WTC11 (cell line): ENCODE measurements at regions not wholly inside any gene's neighbourhood (a gene's known extent, or its start where the extent isn't known, plus 50 kb on each side); places are given as distances from the start of the nearest gene placed in this dataset.

Experiments
- ATAC-seq: fragments of 200-7000 bp; cut with Tn5 transposase; 2 replicates; pipeline ENCODE4 v1.10.0; 2021; ENCODE audit warnings: mild to moderate bottlenecking, moderate library complexity
- CTCF ChIA-PET: fragments of 300-600 bp; sonication (Branson Sonifier 250); formaldehyde crosslinking; loops from one replicate; lab custom pipeline; 2021; ENCODE audit warnings: antibody characterized with exemption; lab: Charles Lee
- POLR2A ChIA-PET: fragments of 350-600 bp; sonication (Branson Sonifier 250); formaldehyde crosslinking; loops from one replicate; lab custom pipeline; 2021; ENCODE audit warnings: antibody characterized with exemption; lab: Charles Lee
- DNase-seq: peaks from one replicate; pipeline ENCODE4 v3.0.0; 2021; ENCODE audit warnings: low spot score
- H3K27ac Mint-ChIP-seq: 2 replicates; pipeline ENCODE4 v1.8.0; 2021; ENCODE audit warnings: mixed read lengths
- H3K27me3 Mint-ChIP-seq: 2 replicates; pipeline ENCODE4 v1.8.0; 2021; ENCODE audit warnings: low read depth, mild to moderate bottlenecking, moderate library complexity, mixed read lengths
- H3K36me3 Mint-ChIP-seq: 2 replicates; pipeline ENCODE4 v1.8.0; 2021; ENCODE audit warnings: mixed read lengths
- H3K4me1 Mint-ChIP-seq: 2 replicates; pipeline ENCODE4 v1.8.0; 2022; ENCODE audit warnings: mixed read lengths
- H3K4me3 Mint-ChIP-seq: 2 replicates; pipeline ENCODE4 v1.8.0; 2021; ENCODE audit warnings: mild to moderate bottlenecking, moderate library complexity, mixed read lengths
- H3K9me3 Mint-ChIP-seq: 2 replicates; pipeline ENCODE4 v1.8.0; 2021; ENCODE audit warnings: mixed read lengths
- AR ChIP-seq: fragments of 250-450 bp; sonication (Bioruptor Pico); IDR thresholded peaks from 2 replicates; pipeline ENCODE4 v1.9.0; 2021; ENCODE audit warnings: mild to moderate bottlenecking
- ATF6 ChIP-seq: sonication (generic); formaldehyde crosslinking; IDR thresholded peaks from 2 replicates; pipeline ENCODE4 v1.8.1; 2023; ENCODE audit warnings: mild to moderate bottlenecking, missing genetic modification reagents
- CREB1 ChIP-seq: sonication (generic); formaldehyde crosslinking; IDR thresholded peaks from 2 replicates; pipeline ENCODE4 v1.8.0; 2023; ENCODE audit warnings: mild to moderate bottlenecking, missing genetic modification reagents
- E2F1 ChIP-seq: sonication (generic); formaldehyde crosslinking; IDR thresholded peaks from 2 replicates; pipeline ENCODE4 v1.8.0; 2022; ENCODE audit warnings: mild to moderate bottlenecking, missing genetic modification reagents
- ETV6 ChIP-seq: sonication (generic); formaldehyde crosslinking; IDR thresholded peaks from 2 replicates; pipeline ENCODE4 v1.8.1; 2022; ENCODE audit warnings: mild to moderate bottlenecking, missing genetic modification reagents
- FOXJ3 ChIP-seq: sonication (generic); formaldehyde crosslinking; IDR thresholded peaks from 2 replicates; pipeline ENCODE4 v1.9.0; 2021; ENCODE audit warnings: missing genetic modification reagents, mild to moderate bottlenecking, borderline replicate concordance
- GABPB1 ChIP-seq: sonication (generic); formaldehyde crosslinking; IDR thresholded peaks from 2 replicates; pipeline ENCODE4 v1.8.1; 2023; ENCODE audit warnings: mild to moderate bottlenecking, missing genetic modification reagents
- MLX ChIP-seq: sonication (generic); formaldehyde crosslinking; IDR thresholded peaks from 2 replicates; pipeline ENCODE4 v1.8.1; 2023; ENCODE audit warnings: mild to moderate bottlenecking, missing genetic modification reagents, moderate library complexity
- MYBL2 ChIP-seq: sonication (generic); formaldehyde crosslinking; IDR thresholded peaks from 2 replicates; pipeline ENCODE4 v1.8.1; 2023; ENCODE audit warnings: mild to moderate bottlenecking, moderate library complexity, missing genetic modification reagents
- NR2C2 ChIP-seq: sonication (generic); formaldehyde crosslinking; IDR thresholded peaks from 2 replicates; pipeline ENCODE4 v1.8.0; 2022; ENCODE audit warnings: mild to moderate bottlenecking, missing genetic modification reagents
- RORB ChIP-seq: fragments of 250-450 bp; sonication (Bioruptor Pico); IDR thresholded peaks from 2 replicates; pipeline ENCODE4 v1.9.0; 2021; ENCODE audit warnings: mild to moderate bottlenecking
- SOX15 ChIP-seq: fragments of 250-450 bp; sonication (Bioruptor Pico); IDR thresholded peaks from 2 replicates; pipeline ENCODE4 v1.9.0; 2021; ENCODE audit warnings: mild to moderate bottlenecking
- STAT6 ChIP-seq: sonication (generic); formaldehyde crosslinking; conservative IDR thresholded peaks from 2 replicates; pipeline ENCODE4 v1.8.1; 2023; ENCODE audit warnings: mild to moderate bottlenecking, low read depth, missing genetic modification reagents, moderate library complexity
- TP53 ChIP-seq: sonication (generic); formaldehyde crosslinking; IDR thresholded peaks from 2 replicates; pipeline ENCODE4 v1.8.1; 2023; ENCODE audit warnings: mild to moderate bottlenecking, missing genetic modification reagents
- ZMAT4 ChIP-seq: fragments of 250-450 bp; sonication (Bioruptor Pico); IDR thresholded peaks from 2 replicates; pipeline ENCODE4 v1.9.0; 2021; ENCODE audit warnings: mild to moderate bottlenecking
- ZNF425 ChIP-seq: fragments of 250-450 bp; sonication (Bioruptor Pico); conservative IDR thresholded peaks from 2 replicates; pipeline ENCODE4 v1.9.0; 2021; ENCODE audit warnings: mild to moderate bottlenecking
- ZNF671 ChIP-seq: fragments of 250-450 bp; sonication (Bioruptor Pico); IDR thresholded peaks from 2 replicates; pipeline ENCODE4 v1.8.0; 2021; ENCODE audit warnings: mild to moderate bottlenecking
- ZSCAN18 ChIP-seq: fragments of 250-450 bp; sonication (Bioruptor Pico); IDR thresholded peaks from 2 replicates; pipeline ENCODE4 v2.1.2; 2022; ENCODE audit warnings: mild to moderate bottlenecking, moderate library complexity

- DNase-seq (no peak), ATAC-seq (no peak)
- CTCF ChIA-PET = no interaction called here
- no peak for TF ChIP-seq MLX (CRISPR knock-in tag)
- TF ChIP-seq ATF6 (CRISPR knock-in tag) = no peak
- TF ChIP-seq ETV6 (CRISPR knock-in tag) = no peak
- no peak for TF ChIP-seq TP53
- no peak for TF ChIP-seq AR (CRISPR knock-in tag)
- TF ChIP-seq E2F1 = no peak
- no peak for TF ChIP-seq GABPB1
- TF ChIP-seq ZNF671 (CRISPR knock-in tag) = no peak
- TF ChIP-seq ZSCAN18 (CRISPR knock-in tag) = no peak
- no peak for TF ChIP-seq NR2C2 (CRISPR knock-in tag)
- no peak for TF ChIP-seq MYBL2 (CRISPR knock-in tag)
- TF ChIP-seq STAT6 (CRISPR knock-in tag) = no peak
- no peak for TF ChIP-seq SOX15
- TF ChIP-seq ZNF425 = no peak
- no peak for TF ChIP-seq ZMAT4 (CRISPR knock-in tag)
- no peak for TF ChIP-seq FOXJ3 (CRISPR knock-in tag)
- TF ChIP-seq RORB = no peak
- no peak for TF ChIP-seq CREB1 (CRISPR knock-in tag)
- Mint-ChIP-seq H3K36me3 (peaks cover 8% of the 10 kb centered on the region), H3K27me3 (peaks cover 2% of the 10 kb centered on the region; the same call in 1 of the 2 replicates), H3K4me1 (peaks cover 8% of the 10 kb centered on the region), H3K27ac (no peak overlapping the region), H3K4me3 (no peak overlapping the region), H3K9me3 (peaks cover 19% of the 10 kb centered on the region)
- POLR2A ChIA-PET = no interaction called here
Measured at GRCh38 chr4:58611012-58611411, 1500.8 kb upstream of the IGFBP7 start.
